ENCODE measurements at regions not wholly inside any gene's neighbourhood (a gene's known extent, or its start where the extent isn't known, plus 50 kb on each side); places are given as distances from the start of the nearest gene placed in this dataset.

DNA sequence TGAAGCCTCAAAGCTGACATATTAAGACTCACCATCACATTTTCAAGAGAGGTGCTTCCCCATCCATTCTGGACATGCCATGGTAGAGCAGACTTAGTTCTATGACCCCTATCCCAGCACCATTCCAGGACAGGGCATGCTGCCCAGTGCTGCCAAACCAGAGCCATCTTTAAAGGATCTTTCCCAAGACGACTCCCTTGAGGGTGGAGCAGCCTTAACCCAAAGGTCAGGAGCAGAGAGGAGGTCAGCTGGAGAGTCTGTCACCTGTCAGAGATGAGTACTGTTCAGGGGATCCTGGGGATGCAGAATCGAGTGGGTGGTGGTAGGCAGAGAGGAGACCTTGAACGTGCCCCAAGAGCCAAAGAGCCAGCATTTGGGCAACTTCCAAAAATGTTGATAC lies 459.8 kb downstream of the STK39 start:
- WGBS, 2 donors, result 62 to 65% methylated on average over 2 to 3 of the region's 3 CpGs
- no peaks in the 10 kb centered on the region for H3K4me1 ChIP-seq
- H3K27me3 ChIP-seq, result no peaks in the 10 kb centered on the region
- TF ChIP-seq CTCF (IDR thresholded peaks at IDR 0.05) (no peak), POLR2A (IDR thresholded peaks at IDR 0.05) (no peak)
- H3K9me3 ChIP-seq, result no peaks in the 10 kb centered on the region
- H3K27ac ChIP-seq, result no peak overlapping the region
- no peaks in the 10 kb centered on the region for H3K36me3 ChIP-seq
- intact Hi-C loops (cut with DNase I), result no loop called here
- no peak for DNase-seq
- H3K4me3 ChIP-seq, result no peak overlapping the region

- Histone ChIP-seq H3K9me3 (no peaks in the 10 kb centered on the region), H3K4me1 (no peaks in the 10 kb centered on the region), H3K4me3 (no peak overlapping the region), H3K27ac (no peak overlapping the region), H3K27me3 (no peaks in the 10 kb centered on the region), H3K36me3 (no peaks in the 10 kb centered on the region)
- no peak for DNase-seq
- 78 to 82% methylated on average over 1 of the region's 1 CpG for WGBS, 2 donors
- TF ChIP-seq POLR2A (IDR thresholded peaks at IDR 0.05), result no peak
- TF ChIP-seq CTCF (IDR thresholded peaks at IDR 0.05), result no peak
- intact Hi-C loops (cut with DNase I), result no loop called here
Observed at GRCh38 chr2:167787021-167787420, 460.4 kb downstream of the STK39 start.

DNA sequence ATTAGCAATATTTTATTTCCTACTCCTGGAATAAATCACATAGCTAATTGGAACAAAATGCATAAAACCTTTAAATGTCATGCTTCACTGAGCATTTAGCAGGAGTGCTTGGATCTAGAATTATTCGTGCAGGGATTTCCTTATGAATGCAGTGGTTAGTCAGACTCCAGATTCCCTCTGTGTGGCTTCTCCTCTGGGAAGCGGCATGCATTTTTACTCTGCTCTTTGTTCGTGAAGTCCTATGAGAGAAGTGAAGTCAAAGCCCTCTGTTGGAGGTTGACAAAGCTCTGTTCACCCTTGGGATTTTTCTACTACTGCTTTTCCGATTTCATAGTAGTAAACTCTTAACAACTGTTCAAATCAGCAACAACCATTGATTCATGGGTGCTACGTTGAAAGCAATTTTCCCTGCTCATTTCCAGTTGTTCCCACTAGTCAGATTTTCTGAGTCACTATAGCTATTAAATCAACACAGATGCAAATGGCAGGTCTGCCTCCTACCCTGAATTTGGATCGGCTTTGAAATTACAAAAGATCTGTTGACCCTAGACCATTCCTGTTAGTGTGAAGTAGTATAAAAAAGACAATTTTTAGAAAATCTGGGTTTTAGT lies 461.7 kb downstream of the STK39 start:
- 77 to 78% methylated on average over 6 of the region's 6 CpGs for WGBS, 2 donors

DNA sequence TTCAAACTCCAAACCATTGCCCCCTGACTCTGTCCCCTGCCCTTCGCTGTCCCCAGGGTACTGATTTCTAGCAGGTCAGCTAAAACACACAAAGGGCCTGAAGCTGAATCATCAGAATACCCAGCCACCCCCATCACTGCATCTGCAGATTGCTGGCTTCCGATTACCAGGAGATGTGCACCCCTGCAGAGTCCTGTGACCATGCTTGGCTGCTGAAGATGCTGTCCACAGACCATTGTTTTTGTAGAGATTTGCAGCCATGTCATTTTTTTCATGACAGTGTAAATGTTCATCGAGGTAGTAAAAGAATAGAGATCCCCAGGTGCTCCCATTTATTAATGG lies 463.3 kb downstream of the STK39 start:
- 42 to 53% methylated on average over 3 of the region's 3 CpGs for WGBS, 2 donors
- intact Hi-C loops (cut with DNase I), result no loop called here

More for the DNA sequence above, 461.7 kb downstream of the STK39 start:
- TF ChIP-seq POLR2A (IDR thresholded peaks at IDR 0.05) (no peak), CTCF (IDR thresholded peaks at IDR 0.05) (no peak)
- H3K4me1 ChIP-seq, result no peaks in the 10 kb centered on the region
- no peaks in the 10 kb centered on the region for H3K9me3 ChIP-seq
- DNase-seq, result no peak
- H3K4me3 ChIP-seq, result no peak overlapping the region
- H3K27me3 ChIP-seq, result no peaks in the 10 kb centered on the region
- H3K36me3 ChIP-seq, result no peaks in the 10 kb centered on the region
- H3K27ac ChIP-seq, result no peak overlapping the region
- intact Hi-C loops (cut with DNase I), result no loop called here

More for the DNA sequence above, 463.3 kb downstream of the STK39 start:
- Histone ChIP-seq H3K4me1 (no peaks in the 10 kb centered on the region), H3K36me3 (no peaks in the 10 kb centered on the region), H3K4me3 (no peak overlapping the region), H3K27me3 (no peaks in the 10 kb centered on the region), H3K9me3 (no peaks in the 10 kb centered on the region), H3K27ac (no peak overlapping the region)
- DNase-seq, result no peak
- TF ChIP-seq POLR2A (IDR thresholded peaks at IDR 0.05) (no peak), CTCF (IDR thresholded peaks at IDR 0.05) (no peak)
